Fibroblast of lung (primary cell): ENCODE measurements at regions not wholly inside any gene's neighbourhood (a gene's known extent, or its start where the extent isn't known, plus 50 kb on each side); places are given as distances from the start of the nearest gene placed in this dataset.
A peak's percentile ranks its signal among the peaks of the same experiment; 100 is the strongest.

ENCODE experiments used
- DNase-seq, 2 donors: peaks; one replicate each; pipeline versions ENCODE4 v3.0.0 to v3.0.0-alpha.2; 2010; ENCODE audit warnings: low read depth in 2 of 2
- H2AFZ ChIP-seq: 2 replicates; pipeline ENCODE4 v1.5.1; 2012; ENCODE audit warnings: low read length, control low read depth, inconsistent platforms
- H3K27ac ChIP-seq: 2 replicates; pipeline ENCODE4 v1.5.1; 2011; ENCODE audit warnings: low read length, control low read depth; ENCODE audit not compliant: insufficient read depth
- H3K27me3 ChIP-seq: 2 replicates; pipeline ENCODE4 v1.5.1; 2011; ENCODE audit warnings: mild to moderate bottlenecking, low read length; ENCODE audit not compliant: control insufficient read depth, insufficient read depth
- H3K36me3 ChIP-seq: 2 replicates; pipeline ENCODE4 v1.5.1; 2011; ENCODE audit warnings: low read length; ENCODE audit not compliant: control insufficient read depth, insufficient read depth
- H3K4me1 ChIP-seq: 2 replicates; pipeline ENCODE4 v1.5.1; 2011; ENCODE audit warnings: low read length; ENCODE audit not compliant: control insufficient read depth, insufficient read depth; ENCODE audit errors: extremely low read depth
- H3K4me2 ChIP-seq: 2 replicates; pipeline ENCODE4 v1.5.1; 2011; ENCODE audit warnings: low read length, control low read depth; ENCODE audit not compliant: insufficient read depth; ENCODE audit errors: extremely low read depth
- H3K4me3 ChIP-seq, 4 experiments: fragments of 200-600 bp in 1 of 4; sonication (generic) in 1 of 4; replicated peaks in 1 of 4; 2 replicates each; pipeline ENCODE4 v1.5.1; 2011 to 2016; ENCODE audit warnings: low read length in 4 of 4, low read depth in 3 of 4, mild to moderate bottlenecking in 3 of 4, control low read depth in 2 of 4, inconsistent platforms in 1 of 4, mixed read lengths in 1 of 4; ENCODE audit not compliant: insufficient read depth in 1 of 4; ENCODE audit errors: control extremely low read depth in 1 of 4
- H3K79me2 ChIP-seq: 2 replicates; pipeline ENCODE4 v1.5.1; 2012; ENCODE audit warnings: mild to moderate bottlenecking, low read length, inconsistent platforms; ENCODE audit not compliant: control insufficient read depth, insufficient read depth
- H3K9ac ChIP-seq: 2 replicates; pipeline ENCODE4 v1.5.1; 2011; ENCODE audit warnings: mild to moderate bottlenecking, low read length, control low read depth; ENCODE audit not compliant: insufficient read depth
- H3K9me3 ChIP-seq: 2 replicates; pipeline ENCODE4 v1.5.1; 2012; ENCODE audit warnings: low read depth, low read length; ENCODE audit not compliant: control insufficient read depth, insufficient read depth
- H4K20me1 ChIP-seq: 2 replicates; pipeline ENCODE4 v1.5.1; 2011; ENCODE audit warnings: low read length; ENCODE audit not compliant: control insufficient read depth, insufficient read depth; ENCODE audit errors: extremely low read depth
- EZH2 ChIP-seq: IDR thresholded peaks from 2 replicates; pipeline ENCODE4 v1.5.1; 2012; ENCODE audit warnings: low read length, control low read depth, mild to moderate bottlenecking; ENCODE audit errors: missing control alignments
- TF ChIP-seq, protein P1 (sequence below), 2 donors: IDR thresholded peaks in 1 of 2; conservative IDR thresholded peaks in 1 of 2; 1 replicate in 1 of 2; 2 replicates in 1 of 2; pipeline ENCODE4 v1.5.1; 2011 to 2012; ENCODE audit warnings: low read length in 2 of 2, control low read depth in 1 of 2, inconsistent platforms in 1 of 2, low read depth in 1 of 2, mild to moderate bottlenecking in 1 of 2

DNA sequence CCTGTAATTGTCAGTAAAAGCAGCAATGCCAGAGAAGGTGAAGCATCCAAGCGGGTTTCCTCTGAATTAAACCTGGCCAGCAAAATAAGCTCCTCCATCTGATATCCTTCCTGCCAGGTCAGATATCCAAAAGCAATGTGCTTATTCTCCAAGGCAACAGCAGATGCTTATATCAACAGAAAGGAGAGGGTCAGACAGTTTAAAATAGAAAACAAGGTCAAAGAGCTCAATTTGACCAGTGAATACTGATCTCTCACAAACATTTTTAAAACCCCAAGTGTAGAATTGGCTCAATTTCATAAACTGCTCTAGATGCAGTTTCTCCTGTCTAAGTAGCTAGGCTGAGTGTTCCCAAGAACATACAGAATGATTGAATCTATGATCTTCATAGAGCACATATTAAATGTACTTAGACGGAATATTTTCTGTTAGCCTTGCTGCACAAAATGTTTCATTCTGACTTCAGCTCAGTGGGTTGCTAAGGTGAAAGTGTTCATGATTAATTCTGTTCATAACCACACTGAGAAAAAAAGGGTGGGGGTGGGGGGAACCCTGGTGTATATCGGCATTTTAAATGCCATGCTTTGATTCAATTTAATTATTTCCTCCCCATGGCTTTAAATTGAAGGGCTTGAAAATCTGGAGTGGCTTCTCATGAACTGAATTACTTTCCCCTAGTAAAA is 174.2 kb upstream of the ARHGAP20 start:
- Histone ChIP-seq H4K20me1 (no peaks in the 10 kb centered on the region), H3K79me2 (no peaks in the 10 kb centered on the region), H3K4me3 (no peak overlapping the region), H3K36me3 (no peaks in the 10 kb centered on the region), H3K4me2 (no peak overlapping the region), H3K9ac (no peak overlapping the region), H3K27me3 (no peaks in the 10 kb centered on the region), H2AFZ (no peak overlapping the region), H3K9me3 (no peaks in the 10 kb centered on the region), H3K4me1 (peaks cover 5% of the 10 kb centered on the region), H3K27ac (no peak overlapping the region)
- peak in 1 of 2 donors; percentile 27 for DNase-seq
- TF ChIP-seq, protein P1, sequence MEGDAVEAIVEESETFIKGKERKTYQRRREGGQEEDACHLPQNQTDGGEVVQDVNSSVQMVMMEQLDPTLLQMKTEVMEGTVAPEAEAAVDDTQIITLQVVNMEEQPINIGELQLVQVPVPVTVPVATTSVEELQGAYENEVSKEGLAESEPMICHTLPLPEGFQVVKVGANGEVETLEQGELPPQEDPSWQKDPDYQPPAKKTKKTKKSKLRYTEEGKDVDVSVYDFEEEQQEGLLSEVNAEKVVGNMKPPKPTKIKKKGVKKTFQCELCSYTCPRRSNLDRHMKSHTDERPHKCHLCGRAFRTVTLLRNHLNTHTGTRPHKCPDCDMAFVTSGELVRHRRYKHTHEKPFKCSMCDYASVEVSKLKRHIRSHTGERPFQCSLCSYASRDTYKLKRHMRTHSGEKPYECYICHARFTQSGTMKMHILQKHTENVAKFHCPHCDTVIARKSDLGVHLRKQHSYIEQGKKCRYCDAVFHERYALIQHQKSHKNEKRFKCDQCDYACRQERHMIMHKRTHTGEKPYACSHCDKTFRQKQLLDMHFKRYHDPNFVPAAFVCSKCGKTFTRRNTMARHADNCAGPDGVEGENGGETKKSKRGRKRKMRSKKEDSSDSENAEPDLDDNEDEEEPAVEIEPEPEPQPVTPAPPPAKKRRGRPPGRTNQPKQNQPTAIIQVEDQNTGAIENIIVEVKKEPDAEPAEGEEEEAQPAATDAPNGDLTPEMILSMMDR (conservative IDR thresholded peaks at IDR 0.05 in 1 of 2, IDR thresholded peaks at IDR 0.05 in 1 of 2; ENCODE audit: low read depth in 1 of 2, low read length in 2 of 2): no peak
- TF ChIP-seq EZH2: no peak

DNA sequence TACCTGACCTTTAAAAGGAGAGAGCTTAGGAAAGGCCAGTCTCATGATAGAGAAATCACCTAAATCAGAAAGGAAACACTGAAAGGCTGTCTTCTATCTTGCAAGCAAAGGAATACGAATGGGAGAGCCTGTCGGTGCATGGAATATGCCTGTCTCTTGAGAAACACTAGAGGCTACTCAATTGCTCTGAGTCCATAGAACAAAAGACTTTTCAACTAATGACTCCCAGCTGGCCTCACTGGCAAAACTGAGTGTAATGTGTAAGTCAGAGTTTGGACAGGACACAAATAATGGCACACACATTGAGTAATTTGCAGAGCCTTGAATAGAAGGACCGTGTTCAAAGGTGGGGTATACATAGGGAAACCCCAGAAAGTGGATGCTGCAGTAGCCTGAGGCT is 171.0 kb upstream of the ARHGAP20 start:
- H3K9ac ChIP-seq: no peak overlapping the region
- H3K36me3 ChIP-seq: no peaks in the 10 kb centered on the region
- no peak overlapping the region for H3K4me3 ChIP-seq
- no peaks in the 10 kb centered on the region for H3K27me3 ChIP-seq
- H2AFZ ChIP-seq: no peak overlapping the region
- no peak for TF ChIP-seq EZH2
- TF ChIP-seq, protein P1 (conservative IDR thresholded peaks at IDR 0.05 in 1 of 2, IDR thresholded peaks at IDR 0.05 in 1 of 2; ENCODE audit: low read depth in 1 of 2, low read length in 2 of 2): peak; percentile 1 to 15
- H4K20me1 ChIP-seq: no peaks in the 10 kb centered on the region
- peaks cover 2% of the 10 kb centered on the region for H3K4me1 ChIP-seq
- no peaks in the 10 kb centered on the region for H3K9me3 ChIP-seq
- no peak overlapping the region for H3K4me2 ChIP-seq
- no peak overlapping the region for H3K27ac ChIP-seq
- DNase-seq: peak; percentile 17 to 69
- H3K79me2 ChIP-seq: no peaks in the 10 kb centered on the region

DNA sequence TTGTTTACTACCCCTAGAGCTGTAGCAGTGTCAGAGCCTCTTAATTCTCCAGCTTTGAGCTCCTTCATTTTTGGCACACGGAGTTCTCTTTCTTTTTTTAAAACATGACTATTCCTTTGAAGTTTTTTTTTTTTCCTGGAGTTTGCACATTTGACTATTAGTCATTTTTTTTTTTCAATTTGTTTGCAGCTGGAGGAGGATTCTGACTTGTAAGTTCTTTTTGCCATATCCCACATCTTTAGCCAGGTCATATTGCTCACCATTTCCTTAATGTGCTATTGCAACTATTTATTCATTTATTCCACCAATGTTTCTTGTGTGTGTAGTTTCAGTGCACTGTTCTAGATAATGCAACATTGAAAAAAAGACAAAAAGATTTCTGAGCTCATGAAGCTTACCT is 166.3 kb upstream of the ARHGAP20 start:
- H3K27me3 ChIP-seq: no peaks in the 10 kb centered on the region
- no peaks in the 10 kb centered on the region for H3K36me3 ChIP-seq
- H3K9me3 ChIP-seq: no peaks in the 10 kb centered on the region
- no peak overlapping the region for H3K4me3 ChIP-seq
- H3K4me2 ChIP-seq: no peak overlapping the region
- peaks cover under 1% of the 10 kb centered on the region for H3K4me1 ChIP-seq
- H3K27ac ChIP-seq: no peak overlapping the region
- H4K20me1 ChIP-seq: no peaks in the 10 kb centered on the region
- no peak overlapping the region for H2AFZ ChIP-seq
- TF ChIP-seq, protein P1 (conservative IDR thresholded peaks at IDR 0.05 in 1 of 2, IDR thresholded peaks at IDR 0.05 in 1 of 2; ENCODE audit: low read depth in 1 of 2, low read length in 2 of 2): no peak
- TF ChIP-seq EZH2: no peak
- no peaks in the 10 kb centered on the region for H3K79me2 ChIP-seq
- DNase-seq: peak; percentile 58 to 90
- no peak overlapping the region for H3K9ac ChIP-seq
